Large intestine (tissue), 3 donors: ENCODE measurements at regions not wholly inside any gene's neighbourhood (a gene's known extent, or its start where the extent isn't known, plus 50 kb on each side); places are given as distances from the start of the nearest gene placed in this dataset.

ENCODE experiments used
- DNase-seq, 2 donors: peaks; one replicate each; pipeline versions ENCODE4 v3.0.0 to v3.0.0-alpha.2; 2013
- H3K27ac ChIP-seq: one replicate; pipeline ENCODE4 v1.5.1; 2013; ENCODE audit warnings: low read length
- H3K27me3 ChIP-seq: 2 replicates; pipeline ENCODE4 v1.6.1; 2013; ENCODE audit warnings: low read length; ENCODE audit not compliant: control insufficient read depth, insufficient read depth
- H3K36me3 ChIP-seq: 2 replicates; pipeline ENCODE4 v1.6.1; 2013; ENCODE audit warnings: low read length; ENCODE audit not compliant: control insufficient read depth, insufficient read depth
- H3K4me1 ChIP-seq: one replicate; pipeline ENCODE4 v1.6.1; 2013; ENCODE audit warnings: low read length; ENCODE audit not compliant: control insufficient read depth, insufficient read depth
- H3K4me3 ChIP-seq: one replicate; pipeline ENCODE4 v1.5.1; 2013; ENCODE audit warnings: low read length
- H3K9me3 ChIP-seq: one replicate; pipeline ENCODE4 v1.6.1; 2013; ENCODE audit warnings: mild to moderate bottlenecking, low read depth, low read length, moderate library complexity; ENCODE audit not compliant: control insufficient read depth
- WGBS: methylation state at CpG from one replicate; pipeline ENCODE4 v1.1.5; 2013; ENCODE audit warnings: low lambda C conversion rate; ENCODE audit not compliant: insufficient coverage; 5-methylcytosine and 5-hydroxymethylcytosine counted together

DNA sequence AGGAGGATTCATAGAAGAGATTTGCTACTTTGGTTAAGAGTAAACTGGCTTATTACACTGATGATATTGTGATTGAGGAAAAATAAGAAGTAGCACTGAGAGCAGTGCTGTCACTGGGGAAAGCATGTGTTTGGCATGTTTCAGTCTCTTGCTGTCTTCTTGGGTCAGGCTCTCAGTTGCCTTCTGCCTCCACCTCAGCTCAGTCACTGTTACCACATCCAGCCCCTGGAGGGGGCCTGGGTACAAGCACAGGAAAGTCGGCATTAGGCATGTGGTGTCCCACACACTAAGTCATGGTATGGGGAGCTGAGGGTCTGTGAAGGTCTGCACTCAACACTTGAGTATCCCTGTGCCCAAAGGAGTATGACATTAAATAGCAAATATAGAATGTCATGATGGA is 958.3 kb upstream of the CDH9 start:
- Histone ChIP-seq H3K4me1 (no peaks in the 10 kb centered on the region), H3K27me3 (no peaks in the 10 kb centered on the region), H3K36me3 (no peaks in the 10 kb centered on the region), H3K27ac (no peak overlapping the region), H3K9me3 (no peaks in the 10 kb centered on the region), H3K4me3 (no peak overlapping the region)
- WGBS, result no CpG with 5 or more reads among the region's 1 CpG
- no peak for DNase-seq

- no CpG with 5 or more reads among the region's 5 CpGs for WGBS
- Histone ChIP-seq H3K36me3 (no peaks in the 10 kb centered on the region), H3K9me3 (no peaks in the 10 kb centered on the region), H3K27ac (no peak overlapping the region), H3K4me1 (no peaks in the 10 kb centered on the region), H3K27me3 (no peaks in the 10 kb centered on the region), H3K4me3 (no peak overlapping the region)
- DNase-seq, result no peak
Measured at GRCh38 chr5:27995867-27996266, 957.5 kb upstream of the CDH9 start.

DNA sequence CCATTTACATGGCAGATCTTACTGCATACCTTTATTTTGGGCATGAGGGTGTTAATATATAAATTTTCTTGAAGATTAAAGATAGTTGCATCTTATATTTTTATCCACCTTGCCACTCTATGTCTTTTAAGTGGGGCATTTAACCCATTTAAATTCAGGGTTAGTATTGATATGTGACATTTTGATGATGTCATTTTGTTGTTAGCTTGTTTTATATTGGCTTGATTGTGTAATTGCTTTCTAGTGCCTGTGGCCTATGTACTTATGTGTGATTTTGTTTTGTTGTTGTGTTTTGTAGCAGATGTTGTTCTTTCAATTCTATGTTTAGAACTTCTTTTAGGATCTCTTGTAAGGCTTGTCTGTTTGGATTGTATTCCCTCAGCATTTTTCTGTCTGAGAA is 939.9 kb upstream of the CDH9 start:
- Histone ChIP-seq H3K4me3 (no peak overlapping the region), H3K36me3 (no peaks in the 10 kb centered on the region), H3K9me3 (no peaks in the 10 kb centered on the region), H3K27ac (no peak overlapping the region), H3K27me3 (no peaks in the 10 kb centered on the region), H3K4me1 (no peaks in the 10 kb centered on the region)
- no peak for DNase-seq

DNA sequence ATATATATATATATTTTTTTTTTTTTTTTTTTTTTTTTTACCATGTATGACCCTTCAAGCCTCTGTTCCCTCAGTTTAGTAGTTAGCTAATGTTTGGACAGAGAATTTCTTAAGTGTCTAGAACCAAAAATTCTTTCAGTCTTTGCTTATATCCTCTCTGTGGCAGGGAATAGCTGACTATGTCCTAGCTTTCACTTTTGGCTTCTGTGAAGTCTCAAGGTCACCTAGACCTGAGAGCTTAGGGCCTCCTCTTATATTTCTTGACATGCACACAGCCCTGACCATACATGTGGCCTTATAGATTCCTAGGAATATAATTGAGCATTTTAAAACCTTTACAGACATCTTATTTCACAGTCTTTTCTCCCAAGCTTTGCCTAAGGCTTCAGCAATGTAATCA is 930.8 kb upstream of the CDH9 start:
- Histone ChIP-seq H3K27ac (no peak overlapping the region), H3K36me3 (no peaks in the 10 kb centered on the region), H3K9me3 (peaks cover 10% of the 10 kb centered on the region), H3K4me3 (no peak overlapping the region), H3K27me3 (no peaks in the 10 kb centered on the region), H3K4me1 (no peaks in the 10 kb centered on the region)
- DNase-seq, result no peak

- no peak for DNase-seq
- Histone ChIP-seq H3K9me3 (peaks cover 13% of the 10 kb centered on the region), H3K36me3 (no peaks in the 10 kb centered on the region), H3K4me3 (no peak overlapping the region), H3K27ac (no peak overlapping the region), H3K4me1 (no peaks in the 10 kb centered on the region), H3K27me3 (no peaks in the 10 kb centered on the region)
- no CpG with 5 or more reads among the region's 7 CpGs for WGBS
Measured at GRCh38 chr5:27963050-27963783, 924.8 kb upstream of the CDH9 start.

DNA sequence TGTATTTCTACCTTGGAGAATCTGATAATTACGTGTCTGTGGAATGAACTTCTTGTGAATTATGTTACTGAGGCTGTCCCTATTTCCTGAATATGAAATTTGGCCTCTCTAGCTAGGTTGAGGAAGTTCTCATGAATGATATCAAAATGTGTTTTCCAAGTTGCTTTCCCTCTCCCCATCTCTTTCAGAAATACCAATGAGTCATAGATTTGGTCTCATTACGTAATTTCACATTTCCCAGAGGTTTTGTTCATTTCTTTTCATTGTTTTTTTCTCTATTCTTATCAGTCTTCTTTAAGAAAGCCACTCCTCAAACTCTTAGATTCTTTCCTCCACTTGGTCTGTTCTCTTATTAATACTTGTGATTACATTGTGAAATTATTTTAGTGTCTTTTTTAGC is 923.8 kb upstream of the CDH9 start:
- H3K27ac ChIP-seq, result no peak overlapping the region
- H3K4me1 ChIP-seq, result no peaks in the 10 kb centered on the region
- H3K27me3 ChIP-seq, result no peaks in the 10 kb centered on the region
- WGBS, result 90% methylated on average over 2 of the region's 2 CpGs
- DNase-seq, result no peak
- peaks cover 10% of the 10 kb centered on the region for H3K9me3 ChIP-seq
- no peak overlapping the region for H3K4me3 ChIP-seq
- no peaks in the 10 kb centered on the region for H3K36me3 ChIP-seq

GRCh38 chr5:27947088-27947487 is 908.7 kb upstream of the CDH9 start:
- WGBS, result no CpG with 5 or more reads among the region's 1 CpG
- Histone ChIP-seq H3K27me3 (no peaks in the 10 kb centered on the region), H3K36me3 (no peaks in the 10 kb centered on the region), H3K27ac (no peak overlapping the region), H3K4me1 (no peaks in the 10 kb centered on the region), H3K9me3 (no peaks in the 10 kb centered on the region), H3K4me3 (no peak overlapping the region)
- no peak for DNase-seq

- Histone ChIP-seq H3K4me3 (no peak overlapping the region), H3K4me1 (no peaks in the 10 kb centered on the region), H3K36me3 (no peaks in the 10 kb centered on the region), H3K27ac (no peak overlapping the region), H3K9me3 (no peaks in the 10 kb centered on the region), H3K27me3 (no peaks in the 10 kb centered on the region)
- 100% methylated on average over 1 of the region's 3 CpGs for WGBS
- no peak for DNase-seq
Measured at GRCh38 chr5:27944471-27944870, 906.1 kb upstream of the CDH9 start.

GRCh38 chr5:27938989-27939388 is 900.6 kb upstream of the CDH9 start:
- Histone ChIP-seq H3K4me1 (no peaks in the 10 kb centered on the region), H3K36me3 (no peaks in the 10 kb centered on the region), H3K27ac (no peak overlapping the region), H3K4me3 (no peak overlapping the region), H3K27me3 (no peaks in the 10 kb centered on the region), H3K9me3 (no peaks in the 10 kb centered on the region)
- WGBS, result 67% methylated on average over 1 of the region's 2 CpGs
- DNase-seq, result no peak

DNA sequence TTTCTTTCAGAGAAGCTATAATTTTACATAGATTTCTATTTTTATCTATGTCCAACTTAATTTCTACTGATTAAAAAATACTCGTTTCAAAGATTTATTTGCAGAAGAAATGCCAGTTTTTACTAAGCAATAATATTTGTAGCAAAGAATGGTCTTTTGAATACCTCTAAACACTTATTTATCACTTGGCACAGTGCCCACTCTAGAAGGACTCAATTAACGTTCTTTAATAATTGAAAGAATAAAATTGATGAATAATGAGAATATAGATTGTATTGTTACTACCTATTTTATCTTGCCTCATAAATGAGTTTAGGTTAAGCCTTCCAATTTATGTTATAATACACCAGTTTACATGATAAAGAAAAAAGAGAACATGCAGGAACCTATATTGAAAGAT is 889.7 kb upstream of the CDH9 start:
- Histone ChIP-seq H3K9me3 (no peaks in the 10 kb centered on the region), H3K4me3 (no peak overlapping the region), H3K36me3 (no peaks in the 10 kb centered on the region), H3K27ac (no peak overlapping the region), H3K4me1 (no peaks in the 10 kb centered on the region), H3K27me3 (no peaks in the 10 kb centered on the region)
- 94% methylated on average over 2 of the region's 2 CpGs for WGBS
- DNase-seq, result no peak

DNA sequence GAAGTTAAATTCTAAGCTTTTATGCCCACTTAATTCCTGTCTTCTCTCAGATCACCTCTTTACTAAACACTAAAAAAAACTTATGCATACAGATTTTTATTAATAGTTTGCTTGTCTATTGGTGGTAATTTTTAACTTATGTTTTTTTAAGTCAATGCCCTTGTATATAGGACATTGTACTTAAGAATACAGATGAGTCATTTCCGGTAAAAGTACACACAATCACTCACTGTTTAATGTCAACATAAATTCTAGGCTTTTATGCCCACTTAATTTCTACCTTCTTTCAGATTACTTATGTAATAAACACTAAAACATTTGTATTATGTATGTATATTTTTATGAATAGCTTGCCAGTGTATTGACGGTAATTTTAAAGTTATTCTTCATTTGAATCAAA is 872.8 kb upstream of the CDH9 start:
- no peak for DNase-seq
- peaks cover 13% of the 10 kb centered on the region for H3K9me3 ChIP-seq
- no peak overlapping the region for H3K27ac ChIP-seq
- no peaks in the 10 kb centered on the region for H3K27me3 ChIP-seq
- 93% methylated on average over 2 of the region's 2 CpGs for WGBS
- H3K36me3 ChIP-seq, result no peaks in the 10 kb centered on the region
- H3K4me3 ChIP-seq, result no peak overlapping the region
- H3K4me1 ChIP-seq, result no peaks in the 10 kb centered on the region
